ENCODE measurements at regions not wholly inside any gene's neighbourhood (a gene's known extent, or its start where the extent isn't known, plus 50 kb on each side); places are given as distances from the start of the nearest gene placed in this dataset.

DNA sequence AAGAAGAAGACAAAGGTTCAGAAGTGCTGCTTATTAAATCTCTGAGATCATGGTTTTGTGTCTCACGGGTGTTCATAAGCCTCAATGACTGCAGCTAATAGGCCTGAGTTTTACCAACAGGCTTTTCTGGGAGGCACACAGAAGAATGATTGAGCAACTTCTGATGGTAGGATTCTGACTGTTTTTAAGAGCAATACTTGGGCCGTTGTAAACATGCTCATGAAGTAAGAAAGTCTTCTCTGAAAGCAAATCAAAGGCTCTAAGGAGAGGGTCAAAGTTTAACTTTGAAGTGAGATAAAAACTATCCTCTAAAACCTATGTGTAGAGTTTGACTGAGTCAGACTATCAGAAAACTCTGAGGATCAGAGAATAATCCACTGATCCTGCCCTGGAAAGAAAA lies 390.9 kb upstream of the DAB2 start:
- TF ChIP-seq, protein P1, sequence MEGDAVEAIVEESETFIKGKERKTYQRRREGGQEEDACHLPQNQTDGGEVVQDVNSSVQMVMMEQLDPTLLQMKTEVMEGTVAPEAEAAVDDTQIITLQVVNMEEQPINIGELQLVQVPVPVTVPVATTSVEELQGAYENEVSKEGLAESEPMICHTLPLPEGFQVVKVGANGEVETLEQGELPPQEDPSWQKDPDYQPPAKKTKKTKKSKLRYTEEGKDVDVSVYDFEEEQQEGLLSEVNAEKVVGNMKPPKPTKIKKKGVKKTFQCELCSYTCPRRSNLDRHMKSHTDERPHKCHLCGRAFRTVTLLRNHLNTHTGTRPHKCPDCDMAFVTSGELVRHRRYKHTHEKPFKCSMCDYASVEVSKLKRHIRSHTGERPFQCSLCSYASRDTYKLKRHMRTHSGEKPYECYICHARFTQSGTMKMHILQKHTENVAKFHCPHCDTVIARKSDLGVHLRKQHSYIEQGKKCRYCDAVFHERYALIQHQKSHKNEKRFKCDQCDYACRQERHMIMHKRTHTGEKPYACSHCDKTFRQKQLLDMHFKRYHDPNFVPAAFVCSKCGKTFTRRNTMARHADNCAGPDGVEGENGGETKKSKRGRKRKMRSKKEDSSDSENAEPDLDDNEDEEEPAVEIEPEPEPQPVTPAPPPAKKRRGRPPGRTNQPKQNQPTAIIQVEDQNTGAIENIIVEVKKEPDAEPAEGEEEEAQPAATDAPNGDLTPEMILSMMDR (optimal IDR thresholded peaks at IDR 0.05 in 1 of 3, IDR thresholded peaks at IDR 0.05 in 1 of 3, conservative IDR thresholded peaks at IDR 0.05 in 1 of 3; ENCODE audit: extremely low read depth in 1 of 3, insufficient read depth in 2 of 3, low read length in 3 of 3) = no peak
- no peak for TF ChIP-seq EZH2 (IDR thresholded peaks at IDR 0.05; ENCODE audit: low read length)
